ENCODE measurements at regions not wholly inside any gene's neighbourhood (a gene's known extent, or its start where the extent isn't known, plus 50 kb on each side); places are given as distances from the start of the nearest gene placed in this dataset.

GRCh38 chr6:166006900-166007301 is 160.8 kb downstream of the TBXT start:
- no peaks in the 10 kb centered on the region for H3K36me3 Mint-ChIP-seq
- no peak for DNase-seq
- H3K9me3 Mint-ChIP-seq = peaks cover 0 to 7% (median 3%) of the 10 kb centered on the region in 7 donors
- Histone ChIP-seq H3K36me3 (replicated peaks in 1 of 2; ENCODE audit: control insufficient read depth in 1 of 2, insufficient read depth in 2 of 2, low read length in 2 of 2) (no peaks in the 10 kb centered on the region), H2AFZ (ENCODE audit: insufficient read depth, low read depth, low read length, poor library complexity, severe bottlenecking) (no peak overlapping the region), H3K9ac (ENCODE audit: insufficient read depth, low read length, poor library complexity, severe bottlenecking) (no peak overlapping the region), H3K27ac (ENCODE audit: low read depth in 1 of 2, low read length in 2 of 2) (no peak overlapping the region), H3K4me2 (replicated peaks; ENCODE audit: extremely low read depth, low read length, poor library complexity, severe bottlenecking) (no peak overlapping the region), H3K27me3 (ENCODE audit: control insufficient read depth in 2 of 2, insufficient read depth in 2 of 2, low read length in 2 of 2) (peaks cover 20 to 54% of the 10 kb centered on the region in 2 donors), H3K4me1 (ENCODE audit: control insufficient read depth in 1 of 2, insufficient read depth in 2 of 2, low read length in 2 of 2) (no peaks in the 10 kb centered on the region), H3K79me2 (ENCODE audit: insufficient read depth, low read length) (no peaks in the 10 kb centered on the region), H3K4me3 (replicated peaks in 1 of 3; ENCODE audit: low read depth in 2 of 3, low read length in 3 of 3) (no peak overlapping the region), H4K20me1 (ENCODE audit: insufficient read depth, low read length) (no peaks in the 10 kb centered on the region), H3K9me3 (replicated peaks in 1 of 2; ENCODE audit: control insufficient read depth in 1 of 2, insufficient read depth in 1 of 2, low read length in 2 of 2) (no peaks in the 10 kb centered on the region)
- WGBS (ENCODE audit: insufficient coverage) = 39% methylated on average over 6 of the region's 6 CpGs
- H3K4me1 Mint-ChIP-seq = no peaks in the 10 kb centered on the region
- intact Hi-C loops (cut with micrococcal nuclease) = no loop called here
- H3K27ac Mint-ChIP-seq = no peak overlapping the region
- H3K4me3 Mint-ChIP-seq = peak overlapping the region in 1 of 2 donors; percentile 65
- H3K27me3 Mint-ChIP-seq (ENCODE audit: low read depth in 3 of 3) = peaks cover 60 to 78% (median 71%) of the 10 kb centered on the region in 3 donors
- TF ChIP-seq, protein P1, sequence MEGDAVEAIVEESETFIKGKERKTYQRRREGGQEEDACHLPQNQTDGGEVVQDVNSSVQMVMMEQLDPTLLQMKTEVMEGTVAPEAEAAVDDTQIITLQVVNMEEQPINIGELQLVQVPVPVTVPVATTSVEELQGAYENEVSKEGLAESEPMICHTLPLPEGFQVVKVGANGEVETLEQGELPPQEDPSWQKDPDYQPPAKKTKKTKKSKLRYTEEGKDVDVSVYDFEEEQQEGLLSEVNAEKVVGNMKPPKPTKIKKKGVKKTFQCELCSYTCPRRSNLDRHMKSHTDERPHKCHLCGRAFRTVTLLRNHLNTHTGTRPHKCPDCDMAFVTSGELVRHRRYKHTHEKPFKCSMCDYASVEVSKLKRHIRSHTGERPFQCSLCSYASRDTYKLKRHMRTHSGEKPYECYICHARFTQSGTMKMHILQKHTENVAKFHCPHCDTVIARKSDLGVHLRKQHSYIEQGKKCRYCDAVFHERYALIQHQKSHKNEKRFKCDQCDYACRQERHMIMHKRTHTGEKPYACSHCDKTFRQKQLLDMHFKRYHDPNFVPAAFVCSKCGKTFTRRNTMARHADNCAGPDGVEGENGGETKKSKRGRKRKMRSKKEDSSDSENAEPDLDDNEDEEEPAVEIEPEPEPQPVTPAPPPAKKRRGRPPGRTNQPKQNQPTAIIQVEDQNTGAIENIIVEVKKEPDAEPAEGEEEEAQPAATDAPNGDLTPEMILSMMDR (IDR thresholded peaks at IDR 0.05) = no peak

DNA sequence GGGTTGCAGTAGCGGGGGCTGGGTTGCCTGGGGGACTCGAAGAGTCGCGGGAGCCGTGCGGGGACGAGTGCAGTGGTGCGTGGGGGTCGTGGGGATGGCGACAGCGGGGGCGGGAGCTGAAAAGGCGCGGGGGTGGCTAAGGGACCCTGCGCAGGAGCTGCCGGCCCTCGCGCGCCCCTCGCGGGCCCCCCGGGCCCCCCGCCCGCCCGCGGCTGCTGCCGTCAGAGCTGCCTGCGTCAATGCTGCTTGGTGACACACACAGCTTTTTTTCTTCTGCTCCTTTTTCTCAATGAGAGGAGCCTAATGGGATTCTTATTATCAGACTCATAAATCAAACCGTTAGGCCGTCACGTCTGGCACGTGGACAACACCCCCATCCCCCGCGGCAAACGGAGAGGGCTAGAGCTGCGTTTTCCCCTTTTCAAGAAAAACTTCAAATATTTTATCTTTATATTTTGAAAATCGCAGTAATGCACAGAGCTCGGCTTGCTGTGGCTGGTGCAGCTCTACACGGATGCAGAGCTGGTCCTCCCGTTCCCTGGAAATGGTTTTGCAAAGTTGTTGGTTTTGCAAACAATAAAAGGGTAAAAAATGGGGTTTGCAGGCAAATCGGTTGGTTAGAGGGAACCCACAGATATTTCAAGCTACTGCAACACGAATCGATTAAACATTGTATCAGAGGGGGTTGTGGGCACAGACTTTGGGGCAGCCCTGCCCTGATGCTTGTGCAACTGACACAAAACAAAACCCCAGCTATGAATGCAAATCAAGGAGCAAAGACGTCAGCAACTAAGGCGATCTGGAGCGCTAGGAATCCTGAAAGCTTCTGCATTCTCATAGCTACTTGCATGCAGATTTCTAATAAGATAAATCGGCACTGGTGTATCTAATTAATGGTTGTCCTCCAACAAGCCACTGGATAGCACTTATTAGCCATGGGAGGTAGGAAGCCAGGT is 161.4 kb downstream of the TBXT start:
- no peak overlapping the region for H2AFZ ChIP-seq (ENCODE audit: insufficient read depth, low read depth, low read length, poor library complexity, severe bottlenecking)
- DNase-seq = no peak
- no peaks in the 10 kb centered on the region for H3K36me3 ChIP-seq (replicated peaks in 1 of 2; ENCODE audit: control insufficient read depth in 1 of 2, insufficient read depth in 2 of 2, low read length in 2 of 2)
- H4K20me1 ChIP-seq (ENCODE audit: insufficient read depth, low read length) = no peaks in the 10 kb centered on the region
- no peak overlapping the region for H3K27ac ChIP-seq (ENCODE audit: low read depth in 1 of 2, low read length in 2 of 2)
- TF ChIP-seq, protein P1 (IDR thresholded peaks at IDR 0.05) = no peak
- no peak overlapping the region for H3K9ac ChIP-seq (ENCODE audit: insufficient read depth, low read length, poor library complexity, severe bottlenecking)
- H3K79me2 ChIP-seq (ENCODE audit: insufficient read depth, low read length) = no peaks in the 10 kb centered on the region
- H3K4me3 ChIP-seq (replicated peaks in 1 of 3; ENCODE audit: low read depth in 2 of 3, low read length in 3 of 3) = no peak overlapping the region
- intact Hi-C loops (cut with micrococcal nuclease) = no loop called here
- Mint-ChIP-seq H3K27ac (no peak overlapping the region), H3K36me3 (no peaks in the 10 kb centered on the region), H3K4me1 (no peaks in the 10 kb centered on the region), H3K9me3 (peaks cover 0 to 7% (median 3%) of the 10 kb centered on the region in 7 donors), H3K27me3 (ENCODE audit: low read depth in 3 of 3) (peaks cover 63 to 79% (median 71%) of the 10 kb centered on the region in 3 donors), H3K4me3 (peak overlapping the region in 1 of 2 donors; percentile 65)
- H3K9me3 ChIP-seq (replicated peaks in 1 of 2; ENCODE audit: control insufficient read depth in 1 of 2, insufficient read depth in 1 of 2, low read length in 2 of 2) = no peaks in the 10 kb centered on the region
- no peak overlapping the region for H3K4me2 ChIP-seq (replicated peaks; ENCODE audit: extremely low read depth, low read length, poor library complexity, severe bottlenecking)
- peaks cover 20 to 54% of the 10 kb centered on the region in 2 donors for H3K27me3 ChIP-seq (ENCODE audit: control insufficient read depth in 2 of 2, insufficient read depth in 2 of 2, low read length in 2 of 2)
- 5% methylated on average over 20 of the region's 47 CpGs for WGBS (ENCODE audit: insufficient coverage)
- no peaks in the 10 kb centered on the region for H3K4me1 ChIP-seq (ENCODE audit: control insufficient read depth in 1 of 2, insufficient read depth in 2 of 2, low read length in 2 of 2)
